Left colon (tissue), 2 donors: ENCODE measurements at regions not wholly inside any gene's neighbourhood (a gene's known extent, or its start where the extent isn't known, plus 50 kb on each side); places are given as distances from the start of the nearest gene placed in this dataset.
"Not testable (repeated sequence)": the region's sequence is repeated elsewhere in the genome, so short reads cannot be mapped to it uniquely, and the experiment has no call there.

Experiments
- ATAC-seq: fragments of 200-7000 bp; cut with Tn5 transposase; one replicate; pipeline ENCODE4 v1.9.1; 2020; ENCODE audit warnings: mild to moderate bottlenecking, moderate library complexity
- DNase-seq, 2 donors: peaks; one replicate each; pipeline ENCODE4 v3.0.0-alpha.2; 2020
- intact Hi-C, 2 donors: fragments of 100-400 bp; cut with DNase I in 1 of 2; cut with micrococcal nuclease in 1 of 2; formaldehyde crosslinking; loops; one replicate each; pipeline versions ENCODE4 v1.11.2 to v1.14.0; 2022; cut with DNase I, micrococcal nuclease
- donor health status: DM: no; HTN: no; CAD: no.
- donor health status: DM: yes; HTN: yes; CAD: no.

DNA sequence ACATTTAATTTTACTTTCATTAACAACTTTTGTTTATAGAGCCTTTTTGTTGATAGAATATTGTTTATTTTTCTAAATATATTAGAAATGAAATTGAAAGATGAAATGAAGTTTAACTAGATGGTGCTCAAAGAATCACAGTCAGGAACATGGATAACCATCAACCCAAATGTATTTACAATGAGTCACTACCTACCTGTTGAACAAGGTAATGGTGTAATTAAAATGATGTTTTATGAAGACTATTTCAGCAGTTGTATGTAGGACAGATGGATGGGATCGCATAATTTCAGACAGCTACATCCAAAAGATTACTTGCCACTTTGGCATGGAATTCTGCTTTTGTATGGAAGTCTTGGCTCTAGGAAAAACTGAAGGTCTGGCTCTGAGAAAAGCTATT lies 403.6 kb upstream of the SLC10A2 start:
- intact Hi-C loops: no loop called here
- ATAC-seq (no peak), DNase-seq (no peak)

DNA sequence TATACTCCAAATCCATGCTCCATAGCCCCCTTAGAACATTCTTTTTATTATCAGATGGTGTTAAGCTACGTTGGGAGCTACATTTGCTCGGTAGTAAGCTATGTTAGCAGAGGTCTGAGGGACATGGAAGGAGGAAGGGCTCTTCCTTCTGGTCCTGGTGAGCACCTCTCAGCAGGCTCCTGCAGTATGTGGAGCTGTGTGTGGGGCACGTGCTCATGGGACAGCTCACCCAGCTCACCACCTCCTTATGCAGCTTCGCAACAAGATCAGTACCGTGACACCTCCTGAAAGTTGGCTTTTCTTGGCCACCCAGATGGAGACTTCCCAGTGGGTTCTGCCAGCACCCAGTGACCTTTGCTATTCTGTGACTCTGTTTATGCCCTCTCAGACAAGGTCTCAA lies 400.5 kb upstream of the SLC10A2 start:
- ATAC-seq: no peak
- DNase-seq: no peak
- intact Hi-C loops: no loop called here

DNA sequence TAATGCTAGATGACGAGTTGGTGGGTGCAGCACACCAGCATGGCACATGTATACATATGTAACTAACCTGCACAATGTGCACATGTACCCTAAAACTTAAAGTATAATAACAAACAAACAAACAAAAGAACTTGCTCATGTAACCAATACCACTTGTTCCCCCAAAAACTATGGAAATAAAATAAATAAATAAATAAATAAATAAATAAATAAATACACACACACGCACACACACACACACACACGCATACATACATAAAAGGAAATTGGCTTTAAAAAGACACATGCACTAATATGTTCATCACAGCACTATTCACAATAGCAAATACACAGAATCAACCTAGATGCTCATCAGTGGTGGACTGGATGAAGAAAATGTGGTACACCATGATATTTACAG lies 394.0 kb upstream of the SLC10A2 start:
- intact Hi-C loops, ATAC-seq, DNase-seq: not testable (repeated sequence)

DNA sequence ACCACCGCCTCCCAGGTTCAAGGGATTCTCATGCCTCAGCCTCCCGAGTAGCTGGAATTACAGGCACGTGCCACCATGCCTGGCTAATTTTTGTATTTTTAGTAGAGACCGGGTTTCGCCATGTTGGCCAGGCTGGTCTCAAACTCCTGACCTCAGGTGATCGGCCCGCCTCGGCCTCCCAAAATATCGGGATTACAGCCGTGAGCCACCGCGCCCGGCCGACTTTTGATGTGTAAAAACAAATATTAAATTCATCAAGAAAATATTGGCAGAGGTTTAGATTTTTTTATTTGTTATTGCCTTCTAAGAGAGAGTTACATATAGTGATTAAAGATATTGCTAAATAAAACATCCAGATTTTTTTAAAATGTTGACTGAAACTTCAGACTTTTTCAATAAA lies 390.8 kb upstream of the SLC10A2 start:
- ATAC-seq, intact Hi-C loops: not testable (repeated sequence)

DNA sequence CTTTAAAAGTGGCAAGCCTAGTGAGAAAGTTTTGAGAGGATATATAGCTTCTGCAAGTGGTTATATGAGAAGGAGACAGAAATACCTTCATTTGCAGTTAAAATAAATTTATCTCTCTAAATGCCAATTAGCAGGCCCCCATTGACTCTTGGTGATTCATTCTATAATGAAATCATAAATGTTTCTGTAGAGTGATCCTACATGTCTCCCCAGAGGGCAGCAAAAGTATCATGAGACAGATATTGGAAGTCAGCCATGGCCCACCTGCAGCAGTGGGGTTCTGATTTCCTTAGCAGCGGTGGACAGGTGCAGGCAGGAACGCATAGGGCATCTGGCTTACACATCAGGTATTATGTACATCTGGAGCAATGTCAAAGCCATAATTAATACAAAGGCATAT lies 385.4 kb upstream of the SLC10A2 start:
- ATAC-seq: no peak
- intact Hi-C loops: no loop called here

More for the DNA sequence above, 390.8 kb upstream of the SLC10A2 start:
- DNase-seq: not testable (repeated sequence)

DNA sequence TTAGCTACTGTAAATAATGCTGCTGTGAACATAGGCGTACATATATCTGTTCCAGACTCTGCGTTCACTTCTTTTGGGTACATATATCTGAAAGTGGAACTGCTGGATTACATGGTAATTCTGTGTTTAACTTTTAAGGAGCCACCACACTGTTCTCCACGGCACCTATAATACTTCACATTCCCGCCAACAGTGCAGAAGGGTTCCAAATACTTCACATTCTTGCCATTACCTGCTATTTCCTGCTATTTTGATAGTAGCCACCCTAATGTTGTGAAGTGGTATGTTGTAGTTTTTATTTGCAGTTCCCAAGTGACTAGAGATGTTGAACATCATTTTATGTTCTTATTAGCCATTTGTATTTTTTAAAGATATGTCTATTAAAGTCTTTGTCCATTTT lies 377.4 kb upstream of the SLC10A2 start:
- intact Hi-C loops: no loop called here
- DNase-seq (no peak), ATAC-seq (no peak)

More for the DNA sequence above, 385.4 kb upstream of the SLC10A2 start:
- DNase-seq: no peak

DNA sequence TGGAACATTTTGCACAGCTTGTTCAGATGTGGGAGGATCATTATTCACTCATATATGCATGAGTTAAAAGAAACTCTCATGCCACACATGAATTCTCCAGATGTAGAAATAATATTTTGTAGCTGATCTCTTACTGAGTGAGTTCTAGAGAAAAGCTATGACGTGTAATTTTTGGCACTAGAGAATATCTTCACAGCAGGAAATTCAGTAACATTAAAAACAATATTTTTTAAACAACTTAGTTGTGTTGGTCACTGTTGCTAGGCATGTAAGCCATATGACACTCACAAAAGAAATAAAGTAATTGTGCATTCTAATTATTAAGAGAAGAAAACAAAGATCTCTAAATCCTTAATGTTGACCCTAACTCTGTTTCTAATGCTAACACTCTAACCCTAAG lies 371.4 kb upstream of the SLC10A2 start:
- no peak for DNase-seq
- intact Hi-C loops: no loop called here
- ATAC-seq: no peak

DNA sequence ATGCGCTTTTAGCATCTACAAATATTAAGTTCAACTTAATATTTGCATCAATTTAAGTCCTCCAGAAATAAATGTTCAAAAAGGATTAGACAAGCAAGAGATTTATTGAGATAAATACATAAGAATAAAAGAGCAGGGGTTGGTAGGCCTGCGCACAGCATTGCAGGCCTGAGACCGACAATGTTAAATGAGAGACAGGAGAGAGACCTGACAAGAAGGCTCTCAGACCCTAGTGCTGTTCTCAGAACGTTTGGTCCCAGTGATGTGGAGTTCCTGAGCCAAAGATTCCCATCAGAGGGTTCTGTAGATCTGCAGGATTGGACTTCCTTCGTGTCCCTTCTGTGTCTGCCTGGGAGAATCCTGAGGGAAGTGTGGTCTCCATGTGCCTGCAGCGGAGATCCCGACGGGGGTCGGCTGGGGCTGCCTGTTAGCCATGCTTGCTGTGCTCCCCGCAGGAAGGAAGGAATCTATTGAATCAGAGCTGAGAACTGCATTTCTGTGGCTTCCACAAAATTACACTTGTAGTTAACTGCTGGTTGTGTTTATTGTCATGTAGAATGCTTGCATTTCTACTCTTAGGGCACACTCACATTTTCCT lies 369.9 kb upstream of the SLC10A2 start:
- DNase-seq: no peak
- ATAC-seq: no peak
- intact Hi-C loops: no loop called here

DNA sequence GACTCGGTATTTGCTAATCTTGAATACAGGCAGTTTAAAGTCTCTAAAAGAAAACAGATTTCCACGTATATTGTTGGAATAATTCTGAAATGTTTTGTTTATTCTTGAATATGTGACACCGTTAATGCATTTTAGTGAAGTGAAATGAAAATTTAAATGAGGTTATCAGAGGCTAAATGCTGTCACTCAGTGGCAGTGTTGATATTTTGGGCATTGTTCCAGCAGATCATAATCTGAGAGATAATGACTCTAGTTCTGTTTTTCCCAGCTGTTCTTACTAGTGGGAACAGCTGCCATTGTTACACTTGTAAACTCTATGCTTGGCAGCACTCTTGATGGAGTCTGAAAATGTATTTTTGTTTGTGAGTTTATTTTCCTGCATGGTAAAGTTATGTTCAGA lies 365.6 kb upstream of the SLC10A2 start:
- ATAC-seq: peak; percentile 47
- intact Hi-C loops: no loop called here

DNA sequence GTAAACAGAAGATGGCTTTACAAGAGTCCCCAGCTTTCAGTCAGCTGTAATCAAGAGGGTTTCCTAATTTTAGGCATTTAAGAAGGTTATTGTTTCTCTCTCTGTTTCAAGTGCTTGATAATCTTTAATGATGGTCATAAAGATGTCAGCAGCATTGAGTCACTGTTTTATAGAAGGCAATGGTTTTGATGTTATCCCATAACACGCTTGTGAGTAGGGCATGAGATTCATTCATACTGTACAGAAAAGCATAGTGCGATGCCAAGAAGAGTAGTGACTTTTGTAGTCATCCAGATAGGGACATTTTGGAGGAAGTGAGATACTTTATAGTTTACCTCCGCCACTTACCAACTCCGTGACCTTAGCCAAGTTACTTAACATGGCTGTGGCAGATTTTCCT lies 364.2 kb upstream of the SLC10A2 start:
- ATAC-seq (peak; percentile 71), DNase-seq (no peak)
- intact Hi-C loops: no loop called here

More for the DNA sequence above, 365.6 kb upstream of the SLC10A2 start:
- no peak for DNase-seq

DNA sequence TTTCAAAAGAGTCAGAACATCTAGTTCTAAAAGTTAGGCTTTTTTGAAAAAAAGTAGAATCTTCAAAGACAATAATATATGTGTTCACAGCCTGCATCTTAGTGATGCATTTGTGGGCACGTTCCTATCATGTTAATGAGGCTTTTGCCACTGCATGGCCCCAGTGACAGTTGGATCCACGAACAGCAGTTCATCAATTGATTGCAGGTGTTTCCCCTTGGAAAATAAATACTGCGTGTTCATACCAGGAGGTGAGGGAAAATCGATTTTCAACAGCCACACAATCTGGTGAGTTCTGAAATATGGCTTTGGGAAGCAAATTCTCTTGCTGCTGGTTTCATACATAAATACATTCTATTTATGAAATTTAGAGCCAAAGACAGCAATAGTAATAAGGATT lies 343.8 kb upstream of the SLC10A2 start:
- DNase-seq: no peak
- ATAC-seq: no peak
- intact Hi-C loops: no loop called here

DNA sequence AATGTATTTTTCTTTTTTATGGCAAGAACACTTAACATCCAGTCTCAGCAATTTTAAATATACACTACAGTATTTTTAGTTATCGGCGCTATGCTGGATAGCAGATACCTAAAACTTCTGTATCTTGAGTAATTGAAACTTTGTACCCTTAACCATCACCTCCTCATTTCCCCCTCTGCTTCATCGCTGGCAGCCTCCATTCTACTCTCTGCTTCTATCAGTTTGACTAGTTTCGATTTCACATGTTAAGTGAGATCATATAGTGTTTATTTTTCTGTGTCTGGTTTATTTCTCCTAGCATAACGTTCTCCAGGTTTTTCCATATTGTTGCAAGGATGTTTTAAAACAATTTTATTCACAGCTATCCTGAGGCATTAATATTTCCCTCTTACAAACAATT lies 340.8 kb upstream of the SLC10A2 start:
- ATAC-seq (no peak), DNase-seq (no peak)
- intact Hi-C loops: no loop called here

DNA sequence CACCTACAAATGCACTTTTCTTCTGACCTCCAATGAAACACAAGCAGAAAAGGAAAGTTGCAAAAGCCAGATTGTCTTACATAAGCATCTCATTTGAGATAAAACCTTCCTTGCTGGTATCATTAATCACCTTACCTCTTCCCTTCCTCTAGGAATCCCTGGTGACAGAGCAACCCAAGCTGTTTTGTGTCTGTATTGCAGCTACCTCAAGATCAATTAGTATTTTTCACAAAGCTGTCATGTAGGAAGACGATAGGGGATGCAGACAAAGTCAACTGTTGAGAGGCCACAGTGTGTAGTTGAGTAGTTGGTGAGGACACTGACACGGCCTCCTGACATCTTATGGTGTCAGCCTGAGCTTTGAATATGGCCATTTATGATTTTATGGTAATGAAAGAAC lies 339.1 kb upstream of the SLC10A2 start:
- no peak for ATAC-seq
- intact Hi-C loops: no loop called here
- DNase-seq: no peak

DNA sequence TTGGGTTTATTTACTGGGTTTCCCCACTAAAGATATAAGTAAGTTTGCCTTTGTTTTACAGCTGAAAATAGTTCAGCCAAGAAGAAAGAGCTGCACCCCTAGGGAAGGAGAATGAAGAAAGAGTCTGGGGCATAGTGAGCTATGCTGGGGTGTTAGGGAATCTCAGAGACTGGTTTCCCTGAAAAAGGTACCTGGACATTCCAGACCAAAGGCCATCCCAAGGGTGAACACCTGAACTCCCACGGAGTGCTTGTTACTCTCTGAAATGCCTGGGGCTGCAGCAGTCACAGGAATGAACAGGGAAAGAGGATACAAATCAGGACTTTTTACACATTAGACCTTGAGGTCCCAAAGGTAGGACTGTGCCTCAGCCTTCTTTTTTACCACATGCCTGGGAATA lies 337.6 kb upstream of the SLC10A2 start:
- peak; percentile 37 for ATAC-seq
- DNase-seq: no peak
- intact Hi-C loops: no loop called here

DNA sequence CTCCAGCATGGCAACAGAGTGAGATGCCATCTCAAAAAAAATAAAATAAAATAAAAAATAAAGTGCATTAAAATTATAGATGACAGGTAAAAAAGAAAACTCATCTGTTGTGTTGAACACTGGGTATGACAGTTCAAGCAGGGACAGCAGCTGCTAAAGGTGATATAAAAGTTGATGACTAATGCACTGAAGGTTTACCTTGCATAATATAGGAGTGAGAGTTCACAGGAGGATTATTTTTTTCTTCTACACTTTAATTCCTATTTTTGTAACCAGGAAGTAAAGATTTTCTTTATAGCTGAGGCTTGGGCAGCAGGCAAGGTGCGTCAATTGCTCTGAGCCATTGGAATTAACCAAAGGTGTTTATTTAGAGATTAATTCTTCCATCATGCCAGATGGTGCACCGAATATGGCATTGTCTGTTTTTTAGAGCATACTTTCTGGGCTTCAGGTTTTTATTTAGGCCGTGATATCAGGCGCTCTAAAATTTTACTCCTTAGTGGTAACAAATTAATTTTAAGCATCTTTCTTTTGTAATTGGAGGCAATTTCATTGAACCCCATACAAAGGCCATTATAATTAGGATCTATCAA lies 337.0 kb upstream of the SLC10A2 start:
- ATAC-seq (peak; percentile 98), DNase-seq (no peak)
- intact Hi-C loops: no loop called here

DNA sequence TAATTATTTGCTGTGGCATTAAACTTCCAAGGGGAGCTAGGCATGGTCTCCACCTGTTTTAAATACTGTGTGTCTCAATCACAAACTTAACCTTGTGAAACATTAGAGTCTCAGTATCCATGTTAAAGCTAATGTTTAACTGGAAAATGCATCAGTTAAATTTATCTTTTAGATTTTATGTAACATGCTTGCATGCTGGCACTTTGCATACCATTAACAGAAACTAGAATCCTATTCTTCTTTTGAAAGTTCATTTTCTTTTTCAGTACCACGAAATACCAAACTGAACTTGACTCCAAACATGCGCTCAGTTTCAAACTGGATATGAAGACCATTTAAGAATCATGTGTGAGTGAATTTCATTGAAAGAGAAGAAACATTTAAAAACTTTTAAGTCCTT lies 328.9 kb upstream of the SLC10A2 start:
- no peak for ATAC-seq
- no peak for DNase-seq
- intact Hi-C loops: no loop called here

DNA sequence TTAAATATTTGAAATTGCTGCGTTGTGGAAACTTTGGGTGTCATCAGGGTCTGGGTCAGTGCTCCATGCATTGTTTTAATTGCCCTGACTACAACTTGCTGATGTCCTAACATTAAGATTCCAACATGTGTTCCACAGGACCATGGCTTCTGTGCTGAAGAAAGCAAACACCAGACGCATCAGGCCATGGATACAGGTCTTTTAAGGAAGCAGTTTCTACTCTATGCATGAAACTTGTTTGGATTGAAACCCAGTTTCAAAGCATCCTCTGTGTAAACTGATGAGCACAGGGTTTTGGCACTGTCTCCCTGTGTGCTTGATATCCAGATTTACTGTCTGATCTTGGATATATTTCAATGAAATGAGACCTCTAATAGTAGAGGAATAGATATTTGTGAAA lies 328.4 kb upstream of the SLC10A2 start:
- no peak for ATAC-seq
- DNase-seq: no peak
- intact Hi-C loops: no loop called here

DNA sequence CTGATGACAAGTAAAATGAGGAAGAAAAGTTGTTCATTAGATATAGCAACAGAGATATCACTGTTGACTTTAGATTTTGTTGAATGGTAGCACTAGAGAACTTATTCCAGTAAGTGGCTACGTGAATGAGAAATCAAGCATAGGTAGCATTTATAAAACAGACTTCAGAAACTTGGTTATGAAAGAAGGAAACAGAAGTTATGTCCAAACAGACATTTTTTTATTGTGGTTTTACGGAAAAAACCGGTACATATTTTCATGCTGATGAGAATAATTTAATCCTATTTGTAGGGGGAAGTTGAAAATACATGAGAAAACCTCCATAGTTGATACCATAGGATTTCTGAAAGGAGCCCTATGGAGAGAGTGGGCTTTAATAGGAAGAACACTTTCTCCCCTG lies 325.7 kb upstream of the SLC10A2 start:
- intact Hi-C loops: no loop called here
- ATAC-seq (no peak), DNase-seq (no peak)

DNA sequence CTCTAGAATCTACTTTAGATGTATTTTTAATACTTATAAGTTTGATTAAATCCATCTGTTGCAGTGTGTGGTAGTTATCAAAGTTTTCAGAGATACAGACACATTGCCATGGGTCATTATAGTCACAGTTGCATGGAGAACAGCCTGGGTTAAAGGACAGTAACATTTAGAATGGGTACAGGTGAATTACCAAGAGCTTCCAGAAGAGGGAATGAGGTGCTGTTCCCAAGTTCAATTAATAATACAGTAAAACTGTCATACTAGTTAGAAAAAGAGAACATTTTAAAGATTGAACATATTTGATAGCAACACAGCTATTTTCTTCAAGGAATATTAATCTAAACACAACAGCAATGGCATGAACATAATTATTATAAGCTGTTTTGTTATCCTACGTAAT lies 322.6 kb upstream of the SLC10A2 start:
- DNase-seq (no peak), ATAC-seq (no peak)
- intact Hi-C loops: no loop called here

DNA sequence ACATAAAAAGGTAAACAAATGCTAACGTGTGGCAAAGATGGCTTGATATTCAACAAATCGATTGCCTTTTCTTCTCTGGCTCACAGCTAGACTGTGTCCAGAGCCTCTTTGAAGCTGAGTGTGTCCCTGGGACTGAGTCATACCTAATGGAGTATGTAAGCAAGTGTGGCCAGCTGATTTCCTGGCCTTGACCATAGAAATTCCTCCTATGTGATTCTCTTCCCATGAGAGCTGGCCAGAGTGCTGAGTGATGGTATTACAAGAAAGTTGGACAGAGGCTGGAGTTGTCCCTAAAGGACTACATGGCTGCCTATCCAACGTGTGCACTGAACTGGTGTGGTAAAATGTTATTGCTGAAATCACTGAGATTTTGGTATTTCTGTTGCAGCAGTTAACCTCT lies 320.1 kb upstream of the SLC10A2 start:
- no peak for DNase-seq
- no peak for ATAC-seq
- intact Hi-C loops: no loop called here

DNA sequence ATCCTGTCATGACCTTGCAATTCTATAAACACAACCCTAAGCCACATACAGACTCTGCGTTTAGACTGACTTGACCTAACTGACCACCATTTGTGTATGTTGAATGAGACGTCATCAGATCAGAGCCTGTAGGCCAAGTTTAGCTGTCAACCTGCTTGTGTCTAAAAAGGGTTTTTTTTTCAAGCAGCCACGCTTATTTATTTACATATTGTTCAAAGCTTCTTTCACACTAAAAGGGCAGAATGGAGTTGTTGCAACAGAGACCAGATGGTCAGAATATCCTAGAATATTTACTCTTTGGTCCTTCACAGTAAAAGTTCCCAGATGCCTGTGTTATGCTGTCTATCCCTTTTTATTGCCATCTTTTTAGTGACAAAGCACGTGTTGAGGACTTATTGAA lies 307.7 kb upstream of the SLC10A2 start:
- DNase-seq (no peak), ATAC-seq (no peak)
- intact Hi-C loops: no loop called here
